Heart left ventricle (tissue), 16 donors: ENCODE measurements at regions not wholly inside any gene's neighbourhood (a gene's known extent, or its start where the extent isn't known, plus 50 kb on each side); places are given as distances from the start of the nearest gene placed in this dataset.

Experiments
- ATAC-seq, 4 donors: fragments of 200-7000 bp; cut with Tn5 transposase; one replicate each; pipeline ENCODE4 v1.9.1; 2020 to 2022; ENCODE audit warnings: moderate library complexity in 4 of 4, mild to moderate bottlenecking in 3 of 4, moderate number of reproducible peaks in 1 of 4
- DNase-seq, 5 donors: peaks; one replicate each; pipeline ENCODE4 v3.0.0-alpha.2; 2020
- H3K27ac ChIP-seq, 12 donors: fragments of 200-600 bp; sonication (generic) in 4 of 12; one replicate each; pipeline versions ENCODE4 v1.5.0 to v1.8.0; 2016 to 2022; ENCODE audit warnings: mild to moderate bottlenecking in 2 of 12
- H3K27me3 ChIP-seq, 9 donors: fragments of 200-600 bp; sonication (generic) in 2 of 9; one replicate each; pipeline versions ENCODE4 v1.5.1 to v1.8.0; 2016 to 2022; ENCODE audit warnings: mild to moderate bottlenecking in 3 of 9
- H3K36me3 ChIP-seq, 9 donors: fragments of 200-600 bp; sonication (generic) in 2 of 9; one replicate each; pipeline versions ENCODE4 v1.5.0 to v1.8.0; 2018 to 2022; ENCODE audit warnings: mild to moderate bottlenecking in 2 of 9
- H3K4me1 ChIP-seq, 12 donors: fragments of 200-600 bp; sonication (generic) in 4 of 12; one replicate each; pipeline versions ENCODE4 v1.5.0 to v1.8.0; 2016 to 2022; ENCODE audit warnings: mild to moderate bottlenecking in 3 of 12
- H3K4me3 ChIP-seq, 12 donors: fragments of 200-600 bp; sonication (generic) in 4 of 12; one replicate each; pipeline versions ENCODE4 v1.5.0 to v1.8.0; 2017 to 2022; ENCODE audit warnings: mild to moderate bottlenecking in 9 of 12, moderate library complexity in 4 of 12
- H3K9me3 ChIP-seq, 12 donors: fragments of 200-600 bp; sonication (generic) in 4 of 12; one replicate each; pipeline versions ENCODE4 v1.5.0 to v1.8.0; 2016 to 2022; ENCODE audit warnings: mild to moderate bottlenecking in 1 of 12
- POLR2A ChIP-seq, 2 donors: fragments of 450-650 bp; IDR thresholded peaks; one replicate each; pipeline ENCODE4 v1.6.1; 2017; ENCODE audit warnings: antibody characterized with exemption in 2 of 2, mild to moderate bottlenecking in 2 of 2, moderate library complexity in 2 of 2
- WGBS, 4 donors: extraction: QIAGEN DNeasy Blood & Tissue Kit in 2 of 4; methylation state at CpG; one replicate each; pipeline versions ENCODE4 v1.1.5 to v1.1.7; 2013 to 2018; 5-methylcytosine and 5-hydroxymethylcytosine counted together
- intact Hi-C, 10 donors: fragments of 100-400 bp; cut with DNase I; formaldehyde crosslinking; loops; one replicate each; pipeline versions ENCODE4 v1.11.1 to v1.14.2; 2022
- TF ChIP-seq, protein P1 (sequence below), 12 donors: fragments of 200-600 bp; sonication (generic) in 4 of 12; IDR thresholded peaks; one replicate each; pipeline versions ENCODE4 v1.5.0 to v1.8.0; 2018 to 2022; ENCODE audit warnings: antibody characterized with exemption in 12 of 12, mild to moderate bottlenecking in 5 of 12
- donor health status: ischemic (EF 13 %, LVEDD 7.1; RV severe dilation, severe dysfunction).
- donor health status: healthy with polysubstance abuse.
- donor health status: DM: no; HTN: yes; CAD: no.
- donor health status: DM: no; HTN: no; CAD: no.
- donor health status: ischemic (EF 25% LVEDD 6.9; RV normal size, moderate dysfunction).
- donor health status: ischemic (EF 25% LVEDD 5.7; RV mildly dilated, moderate dysfunction).
- donor health status: healthy.
- donor health status: DM: yes; HTN: yes; CAD: no.
- donor health status: ischemic (EF 35%, LVEDD 5.7; RV mildly dilated, moderate dysfunction).
- donor health status: nonischemic (EF 11% LVEDD 7.7; RV severe dilation, severe dysfunction).
- donor health status: DM: yes; HTN: yes; CAD: no.
- donor health status: PGD.
- donor health status: ischemic (EF 29% LVEDD 5.4; RV normal size, mild dysfunction).
- donor health status: nonischemic (EF 23%, LVEDD 6.1; RV moderate dilation, normal function).

DNA sequence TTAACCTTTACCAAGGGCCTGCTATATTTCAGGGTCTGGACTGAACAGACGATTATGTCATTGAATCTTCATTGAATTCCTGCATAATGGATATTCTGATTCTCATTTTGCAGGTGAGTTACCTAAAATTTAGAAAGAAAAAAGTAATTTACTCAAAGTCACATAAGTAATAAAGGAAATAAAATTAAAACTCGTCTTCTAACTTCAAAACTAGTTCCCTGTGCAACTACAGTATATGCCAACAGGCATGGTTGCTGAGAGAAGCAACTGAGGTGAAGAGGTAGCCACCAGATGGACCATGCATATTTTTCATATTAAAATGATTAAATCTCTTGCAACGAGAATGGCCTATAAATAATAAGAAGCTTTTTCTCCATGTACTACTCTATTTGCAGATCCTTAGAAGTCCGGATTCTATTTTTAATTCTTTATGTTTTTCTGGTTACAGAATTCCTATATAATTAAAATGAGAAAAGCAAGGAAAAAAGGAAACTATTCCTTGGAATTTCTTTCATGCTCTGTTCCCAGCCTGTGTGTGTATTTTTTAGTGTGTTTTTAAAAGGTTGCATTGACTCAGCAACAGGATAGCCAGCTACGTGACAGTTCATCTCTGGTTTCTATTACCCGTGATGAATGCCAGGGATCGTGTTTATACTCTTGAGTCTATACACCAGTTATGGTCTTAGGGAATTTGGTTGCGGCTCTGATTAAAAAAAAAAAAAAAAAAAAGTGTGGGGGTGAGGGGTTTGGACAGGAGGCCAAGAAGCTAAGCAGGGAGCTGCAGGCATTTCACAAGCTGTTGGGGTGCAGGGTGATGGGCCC lies 186.8 kb downstream of the ETS1 start:
- H3K9me3 ChIP-seq: no peaks in the 10 kb centered on the region
- WGBS, 4 donors: 77 to 85% (median 79%) methylated on average over 8 of the region's 8 CpGs
- intact Hi-C loops: no loop called here
- no peaks in the 10 kb centered on the region for H3K36me3 ChIP-seq
- no peak for DNase-seq
- no peaks in the 10 kb centered on the region for H3K27me3 ChIP-seq
- ATAC-seq: no peak
- peaks cover 0 to 17% (median 1%) of the 10 kb centered on the region in 12 donors for H3K4me1 ChIP-seq
- no peak overlapping the region for H3K27ac ChIP-seq
- no peak overlapping the region for H3K4me3 ChIP-seq
- TF ChIP-seq POLR2A (IDR thresholded peaks at IDR 0.05): no peak
- TF ChIP-seq, protein P1, sequence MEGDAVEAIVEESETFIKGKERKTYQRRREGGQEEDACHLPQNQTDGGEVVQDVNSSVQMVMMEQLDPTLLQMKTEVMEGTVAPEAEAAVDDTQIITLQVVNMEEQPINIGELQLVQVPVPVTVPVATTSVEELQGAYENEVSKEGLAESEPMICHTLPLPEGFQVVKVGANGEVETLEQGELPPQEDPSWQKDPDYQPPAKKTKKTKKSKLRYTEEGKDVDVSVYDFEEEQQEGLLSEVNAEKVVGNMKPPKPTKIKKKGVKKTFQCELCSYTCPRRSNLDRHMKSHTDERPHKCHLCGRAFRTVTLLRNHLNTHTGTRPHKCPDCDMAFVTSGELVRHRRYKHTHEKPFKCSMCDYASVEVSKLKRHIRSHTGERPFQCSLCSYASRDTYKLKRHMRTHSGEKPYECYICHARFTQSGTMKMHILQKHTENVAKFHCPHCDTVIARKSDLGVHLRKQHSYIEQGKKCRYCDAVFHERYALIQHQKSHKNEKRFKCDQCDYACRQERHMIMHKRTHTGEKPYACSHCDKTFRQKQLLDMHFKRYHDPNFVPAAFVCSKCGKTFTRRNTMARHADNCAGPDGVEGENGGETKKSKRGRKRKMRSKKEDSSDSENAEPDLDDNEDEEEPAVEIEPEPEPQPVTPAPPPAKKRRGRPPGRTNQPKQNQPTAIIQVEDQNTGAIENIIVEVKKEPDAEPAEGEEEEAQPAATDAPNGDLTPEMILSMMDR (IDR thresholded peaks at IDR 0.05): no peak

DNA sequence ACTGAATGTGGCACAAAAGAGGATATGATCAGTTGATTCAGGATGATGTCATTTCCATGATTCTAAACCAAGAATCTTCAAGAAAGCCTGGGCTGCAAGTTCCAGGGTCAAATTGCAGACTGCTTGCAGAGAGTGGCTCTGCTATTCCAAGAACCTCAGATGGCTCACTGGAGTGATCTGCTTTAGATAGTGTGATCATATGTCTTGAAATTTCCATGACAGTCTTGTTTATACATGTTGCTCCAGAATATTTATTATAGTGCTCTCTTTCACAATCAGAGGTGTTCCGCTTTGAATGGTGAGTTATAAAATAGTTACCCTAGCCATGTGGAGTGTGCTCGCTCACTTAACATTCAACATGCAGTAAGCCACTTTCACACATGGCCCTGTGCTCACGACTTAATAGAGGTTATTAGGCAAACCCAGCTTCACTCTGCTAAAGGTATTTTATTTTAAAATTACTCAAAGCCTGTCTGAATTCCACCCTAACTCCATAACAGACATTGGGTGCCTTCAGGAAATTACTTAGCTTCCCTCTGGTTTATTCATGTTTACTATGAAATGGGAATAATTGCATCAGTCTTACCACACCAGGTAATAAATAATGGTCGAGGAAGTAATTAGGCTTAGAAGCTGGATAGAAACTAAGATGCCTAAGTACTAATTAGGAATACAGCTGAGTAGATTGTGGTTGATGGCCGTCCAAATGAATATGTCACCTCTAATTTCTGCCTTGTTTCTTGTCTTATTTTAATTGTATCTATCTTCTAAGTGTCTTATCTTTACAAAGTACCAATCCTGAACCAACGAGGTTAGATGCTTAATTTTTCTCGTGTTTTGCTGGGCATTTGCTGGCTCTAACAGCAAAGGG lies 187.9 kb downstream of the ETS1 start:
- 83 to 87% (median 84%) methylated on average over 7 of the region's 7 CpGs for WGBS, 4 donors
- Histone ChIP-seq H3K36me3 (no peaks in the 10 kb centered on the region), H3K4me3 (no peak overlapping the region), H3K27ac (no peak overlapping the region), H3K27me3 (no peaks in the 10 kb centered on the region), H3K9me3 (no peaks in the 10 kb centered on the region), H3K4me1 (peaks cover 0 to 11% (median 1%) of the 10 kb centered on the region in 12 donors)
- DNase-seq (no peak), ATAC-seq (no peak)
- intact Hi-C loops: loop anchor here in 1 of 10 donors (10.0 kb wide), 1 partner anchor 55 kb away; no protein-coding TSS in a partner anchor
- TF ChIP-seq, protein P1 (IDR thresholded peaks at IDR 0.05): no peak

DNA sequence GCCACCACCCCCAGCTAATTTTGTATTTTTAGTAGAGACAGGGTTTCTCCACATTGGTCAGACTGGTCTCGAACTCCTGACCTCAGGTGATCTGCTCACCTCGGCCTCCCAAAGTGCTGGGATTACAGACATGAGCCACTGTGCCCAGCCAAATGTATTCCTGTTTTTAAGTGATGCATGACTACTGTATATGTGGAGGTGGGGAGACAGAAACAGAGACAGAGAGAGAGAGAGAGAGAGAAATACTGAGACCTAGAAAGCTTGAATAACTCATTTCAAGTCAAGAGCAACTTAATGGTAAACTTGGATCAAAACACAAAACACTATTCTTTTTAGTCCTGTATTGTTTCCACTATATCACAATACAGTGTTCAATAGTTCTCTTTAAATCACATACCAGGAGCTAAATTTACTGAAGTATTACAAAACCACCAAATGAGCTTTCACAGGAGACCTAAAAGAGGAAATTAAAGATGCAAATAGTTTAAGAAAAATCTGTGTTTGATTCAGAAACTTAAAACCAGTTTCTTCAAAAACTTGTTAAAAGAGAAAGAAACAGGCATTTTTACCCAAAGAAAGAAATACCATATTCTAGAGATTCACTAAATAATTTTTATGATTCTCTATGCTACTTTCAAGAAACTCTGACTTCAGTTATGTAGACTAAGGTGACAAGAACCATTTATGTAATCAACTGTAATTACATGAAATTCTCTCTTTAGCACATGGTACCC lies 188.7 kb downstream of the ETS1 start:
- Histone ChIP-seq H3K27ac (no peak overlapping the region), H3K9me3 (no peaks in the 10 kb centered on the region), H3K27me3 (no peaks in the 10 kb centered on the region), H3K4me3 (no peak overlapping the region), H3K4me1 (peaks cover 0 to 16% (median 8%) of the 10 kb centered on the region in 12 donors), H3K36me3 (no peaks in the 10 kb centered on the region)
- intact Hi-C loops: loop anchor here in 1 of 10 donors (10.0 kb wide), 1 partner anchor 56 kb away; no protein-coding TSS in a partner anchor
- 92 to 99% (median 94%) methylated on average over 2 of the region's 2 CpGs for WGBS, 4 donors
- DNase-seq (no peak), ATAC-seq (no peak)
- TF ChIP-seq, protein P1 (IDR thresholded peaks at IDR 0.05): no peak
- TF ChIP-seq POLR2A (IDR thresholded peaks at IDR 0.05): no peak
